Activated naive CD4-positive, alpha-beta T cell treated with anti-CD3 and anti-CD28 coated beads, Interleukin-2, amount 10 ng/mL, durations not matched to agents 7 days and 5 days (primary cell): ENCODE measurements at regions not wholly inside any gene's neighbourhood (a gene's known extent, or its start where the extent isn't known, plus 50 kb on each side); places are given as distances from the start of the nearest gene placed in this dataset.
"Not testable (repeated sequence)": the region's sequence is repeated elsewhere in the genome, so short reads cannot be mapped to it uniquely, and the experiment has no call there.

ENCODE experiments used
- CTCF ChIA-PET: fragments of 350-600 bp; sonication (Branson Sonifier 250); formaldehyde crosslinking; loops from one replicate; lab custom pipeline; 2021; ENCODE audit warnings: antibody characterized with exemption; lab: Charles Lee
- DNase-seq: peaks from one replicate; pipeline ENCODE4 v3.0.0-alpha.2; 2020
- H3K27ac Mint-ChIP-seq: one replicate; pipeline ENCODE4 v1.8.0; 2021; ENCODE audit warnings: mild to moderate bottlenecking, moderate library complexity, mixed read lengths
- H3K27me3 Mint-ChIP-seq: one replicate; pipeline ENCODE4 v1.8.0; 2021; ENCODE audit warnings: mild to moderate bottlenecking, mixed read lengths
- H3K36me3 Mint-ChIP-seq: one replicate; pipeline ENCODE4 v1.8.0; 2021; ENCODE audit warnings: mixed read lengths
- H3K4me1 Mint-ChIP-seq: one replicate; pipeline ENCODE4 v1.8.0; 2021; ENCODE audit warnings: mixed read lengths
- H3K4me3 Mint-ChIP-seq: one replicate; pipeline ENCODE4 v1.8.0; 2021; ENCODE audit warnings: mild to moderate bottlenecking, moderate library complexity, mixed read lengths
- H3K9me3 Mint-ChIP-seq: one replicate; pipeline ENCODE4 v1.8.0; 2021; ENCODE audit warnings: mixed read lengths

GRCh38 chr4:72886602-72887001, 182.9 kb downstream of the COX18 start:
- Mint-ChIP-seq H3K27ac (no peak overlapping the region), H3K9me3 (no peaks in the 10 kb centered on the region), H3K27me3 (no peaks in the 10 kb centered on the region), H3K36me3 (no peaks in the 10 kb centered on the region), H3K4me1 (no peaks in the 10 kb centered on the region), H3K4me3 (no peak overlapping the region)
- CTCF ChIA-PET, result no interaction called here
- no peak for DNase-seq

- H3K27me3 Mint-ChIP-seq, CTCF ChIA-PET, DNase-seq, H3K9me3 Mint-ChIP-seq, H3K36me3 Mint-ChIP-seq, H3K27ac Mint-ChIP-seq, H3K4me1 Mint-ChIP-seq, H3K4me3 Mint-ChIP-seq: not testable (repeated sequence)
Measured at GRCh38 chr4:72884225-72884624, 185.3 kb downstream of the COX18 start.

GRCh38 chr4:72876946-72877345, 192.6 kb downstream of the COX18 start:
- H3K4me3 Mint-ChIP-seq, result no peak overlapping the region

GRCh38 chr4:72875545-72875944, 194.0 kb downstream of the COX18 start:
- H3K27ac Mint-ChIP-seq, result no peak overlapping the region
- no peaks in the 10 kb centered on the region for H3K4me1 Mint-ChIP-seq
- no peaks in the 10 kb centered on the region for H3K27me3 Mint-ChIP-seq
- CTCF ChIA-PET, result no interaction called here
- H3K9me3 Mint-ChIP-seq, result no peaks in the 10 kb centered on the region
- no peaks in the 10 kb centered on the region for H3K36me3 Mint-ChIP-seq
- no peak overlapping the region for H3K4me3 Mint-ChIP-seq
- no peak for DNase-seq

More at GRCh38 chr4:72876946-72877345, 192.6 kb downstream of the COX18 start:
- Mint-ChIP-seq H3K27ac (no peak overlapping the region), H3K9me3 (no peaks in the 10 kb centered on the region), H3K4me1 (no peaks in the 10 kb centered on the region), H3K36me3 (no peaks in the 10 kb centered on the region), H3K27me3 (no peaks in the 10 kb centered on the region)
- no peak for DNase-seq
- CTCF ChIA-PET, result no interaction called here

GRCh38 chr4:72875138-72875537, 194.4 kb downstream of the COX18 start:
- H3K9me3 Mint-ChIP-seq, result no peaks in the 10 kb centered on the region
- H3K27ac Mint-ChIP-seq, result no peak overlapping the region
- no peaks in the 10 kb centered on the region for H3K36me3 Mint-ChIP-seq
- DNase-seq, result no peak
- no peak overlapping the region for H3K4me3 Mint-ChIP-seq
- CTCF ChIA-PET, result no interaction called here
- no peaks in the 10 kb centered on the region for H3K4me1 Mint-ChIP-seq
- no peaks in the 10 kb centered on the region for H3K27me3 Mint-ChIP-seq

GRCh38 chr4:72864898-72865297, 204.6 kb downstream of the COX18 start:
- DNase-seq, result no peak
- Mint-ChIP-seq H3K4me3 (no peak overlapping the region), H3K27me3 (no peaks in the 10 kb centered on the region), H3K27ac (no peak overlapping the region), H3K36me3 (no peaks in the 10 kb centered on the region), H3K4me1 (no peaks in the 10 kb centered on the region), H3K9me3 (peaks cover 5% of the 10 kb centered on the region)
- CTCF ChIA-PET, result no interaction called here

DNA sequence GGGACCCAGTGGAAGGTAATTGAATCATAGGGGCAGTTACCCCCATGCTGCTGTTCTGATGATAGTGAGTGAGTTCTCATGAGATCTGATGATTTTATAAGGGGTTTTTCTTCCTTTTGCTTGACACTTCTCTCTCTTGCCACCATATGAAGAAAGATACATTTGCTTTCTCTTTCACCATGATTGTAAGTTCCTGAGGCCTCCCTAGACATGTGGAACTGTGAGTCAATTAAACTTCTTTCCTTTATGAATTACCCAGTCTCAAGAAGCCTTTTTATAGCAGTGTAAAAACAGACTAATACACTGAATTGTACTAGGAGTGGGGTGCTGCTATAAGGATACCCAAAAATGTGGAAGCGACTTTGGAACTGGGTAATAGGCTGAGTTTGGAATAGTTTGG, 205.2 kb downstream of the COX18 start:
- H3K4me3 Mint-ChIP-seq, H3K4me1 Mint-ChIP-seq, DNase-seq, H3K27ac Mint-ChIP-seq, H3K27me3 Mint-ChIP-seq, H3K36me3 Mint-ChIP-seq, CTCF ChIA-PET, H3K9me3 Mint-ChIP-seq: not testable (repeated sequence)

DNA sequence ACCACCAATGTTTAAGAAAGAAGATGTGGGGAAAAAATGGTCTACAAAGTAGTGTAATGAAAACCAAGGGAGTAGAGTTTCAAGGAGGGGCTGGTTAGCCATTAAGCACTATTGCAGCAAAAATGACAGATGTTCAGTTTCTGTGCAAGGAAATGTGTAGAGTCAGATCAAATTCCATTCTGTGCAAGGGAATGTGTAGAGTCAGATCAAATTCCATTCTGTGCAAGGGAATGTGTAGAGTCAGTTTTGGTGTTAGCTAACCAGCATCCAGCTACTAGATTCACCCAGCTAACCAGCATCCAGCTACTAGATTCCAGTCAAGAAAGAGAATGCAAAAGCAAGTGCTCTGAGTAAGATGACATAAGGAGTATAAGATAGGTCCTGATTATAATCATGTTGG, 208.8 kb downstream of the COX18 start:
- Mint-ChIP-seq H3K36me3 (no peaks in the 10 kb centered on the region), H3K4me3 (no peak overlapping the region), H3K9me3 (peaks cover under 1% of the 10 kb centered on the region), H3K4me1 (no peaks in the 10 kb centered on the region), H3K27ac (no peak overlapping the region), H3K27me3 (no peaks in the 10 kb centered on the region)
- CTCF ChIA-PET, result interaction anchor here (0.6 to 0.7 kb wide), 2 partner anchors 33 to 1031 kb away, joined by 3 read pairs; no protein-coding TSS in a partner anchor
- DNase-seq, result no peak

DNA sequence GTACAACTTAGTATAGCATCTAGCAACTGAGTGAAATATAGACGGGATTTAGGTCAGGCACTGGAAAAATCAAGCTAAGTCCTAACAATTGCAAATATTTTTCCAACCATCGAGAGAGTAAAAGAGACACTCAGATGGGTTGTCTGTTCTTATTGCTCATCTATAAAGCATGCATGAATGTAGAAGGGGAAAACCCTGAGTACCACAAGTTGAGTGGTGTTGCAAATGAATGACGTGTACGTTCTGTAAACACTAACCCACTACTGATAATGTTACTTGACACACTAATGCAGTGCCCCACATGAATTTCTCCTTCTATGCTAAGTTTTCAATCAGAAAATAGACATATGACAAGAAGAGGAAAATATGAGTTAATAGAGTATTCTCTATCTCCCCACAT, 211.2 kb downstream of the COX18 start:
- no peaks in the 10 kb centered on the region for H3K4me1 Mint-ChIP-seq
- H3K9me3 Mint-ChIP-seq, result no peaks in the 10 kb centered on the region
- H3K4me3 Mint-ChIP-seq, result no peak overlapping the region
- H3K27me3 Mint-ChIP-seq, result no peaks in the 10 kb centered on the region
- H3K27ac Mint-ChIP-seq, result no peak overlapping the region
- no peaks in the 10 kb centered on the region for H3K36me3 Mint-ChIP-seq
- CTCF ChIA-PET, result no interaction called here
- no peak for DNase-seq

- Mint-ChIP-seq H3K27ac (no peak overlapping the region), H3K4me3 (no peak overlapping the region), H3K27me3 (no peaks in the 10 kb centered on the region), H3K9me3 (no peaks in the 10 kb centered on the region), H3K4me1 (no peaks in the 10 kb centered on the region), H3K36me3 (no peaks in the 10 kb centered on the region)
- DNase-seq, result no peak
- CTCF ChIA-PET, result no interaction called here
Measured at GRCh38 chr4:72857787-72858186, 211.7 kb downstream of the COX18 start.

DNA sequence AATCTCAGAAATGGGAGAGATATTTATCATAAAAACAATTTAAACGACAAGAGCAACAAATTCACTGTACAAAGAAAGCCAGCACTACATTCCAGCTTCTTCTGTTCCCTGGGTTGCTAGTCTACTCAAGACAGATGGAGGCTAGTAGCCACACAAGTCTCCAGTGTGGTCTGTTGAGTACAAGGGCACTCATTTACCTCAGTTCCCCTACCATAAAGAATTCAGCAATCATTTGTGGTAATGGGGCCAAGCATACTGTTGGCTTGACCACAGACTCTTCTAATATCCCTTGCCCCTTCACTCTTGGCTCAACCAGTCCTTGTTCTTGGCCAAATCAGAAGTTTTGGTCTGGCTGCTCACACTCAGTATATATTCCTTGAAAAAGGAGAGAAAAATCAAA, 212.3 kb downstream of the COX18 start:
- H3K36me3 Mint-ChIP-seq, result no peaks in the 10 kb centered on the region
- H3K4me1 Mint-ChIP-seq, result no peaks in the 10 kb centered on the region
- CTCF ChIA-PET, result no interaction called here

DNA sequence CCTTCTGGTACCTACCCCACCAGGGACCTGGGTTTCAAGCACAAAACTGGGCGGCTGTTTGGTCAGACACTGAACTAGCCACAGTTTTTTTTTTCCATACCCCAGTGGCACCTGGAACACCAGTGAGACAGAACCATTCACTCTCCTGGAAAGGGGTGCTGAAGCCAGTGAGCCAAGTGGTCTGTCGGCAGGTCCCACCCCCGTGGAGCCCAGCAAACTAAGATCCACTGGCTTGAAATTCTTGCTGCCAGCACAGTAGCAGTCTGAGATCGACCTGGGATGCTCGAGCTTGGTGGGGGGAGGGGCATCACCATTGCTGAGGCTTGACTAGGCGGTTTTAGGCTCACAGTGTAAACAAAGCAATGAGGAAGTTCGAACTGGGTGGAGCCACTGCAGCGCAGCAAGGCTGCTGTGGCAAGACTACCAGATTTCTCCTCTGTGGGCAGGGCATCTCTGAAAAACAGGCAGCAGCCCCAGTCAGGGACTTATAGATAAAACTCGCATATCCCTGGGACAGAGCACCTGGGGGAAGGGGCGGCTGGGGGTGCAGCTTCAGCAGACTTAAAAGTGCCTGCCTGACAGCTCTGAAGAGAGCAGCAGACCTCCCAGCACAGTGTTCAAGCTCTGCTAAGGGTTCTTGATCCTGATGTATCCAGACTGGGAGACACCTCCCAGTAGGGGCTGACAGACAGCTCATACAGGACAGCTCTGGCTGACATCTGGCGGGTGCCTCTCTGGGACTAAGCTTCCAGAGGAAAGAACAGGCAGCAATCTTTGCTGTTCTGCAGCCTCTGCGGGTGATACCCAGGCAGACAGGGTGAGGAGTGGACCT, 223.0 kb downstream of the COX18 start:
- CTCF ChIA-PET, result no interaction called here
- no peak for DNase-seq

More for the DNA sequence above, 212.3 kb downstream of the COX18 start:
- no peaks in the 10 kb centered on the region for H3K27me3 Mint-ChIP-seq
- DNase-seq, result no peak
- no peaks in the 10 kb centered on the region for H3K9me3 Mint-ChIP-seq
- no peak overlapping the region for H3K4me3 Mint-ChIP-seq
- H3K27ac Mint-ChIP-seq, result no peak overlapping the region

DNA sequence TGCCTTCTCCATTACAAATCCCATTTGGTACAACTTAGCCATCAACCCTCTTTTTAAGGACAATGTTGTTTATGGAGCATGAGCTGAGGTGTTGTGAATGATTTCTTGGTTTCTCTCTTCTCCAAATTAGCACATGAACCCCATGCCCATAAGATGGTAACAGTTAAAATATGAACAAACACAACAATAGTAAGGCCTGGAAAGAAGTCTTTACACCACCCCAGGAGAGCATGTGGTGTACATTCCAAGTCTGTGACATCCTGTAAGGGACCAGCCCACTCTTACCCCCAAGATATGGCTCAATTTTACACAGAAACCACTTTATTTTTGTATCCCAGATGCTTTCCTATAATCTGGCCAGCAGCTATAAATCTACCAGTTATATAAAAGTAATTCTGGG, 226.1 kb downstream of the COX18 start:
- no peak for DNase-seq
- no peaks in the 10 kb centered on the region for H3K36me3 Mint-ChIP-seq
- H3K9me3 Mint-ChIP-seq, result peaks cover 2% of the 10 kb centered on the region
- no peak overlapping the region for H3K4me3 Mint-ChIP-seq
- H3K27ac Mint-ChIP-seq, result no peak overlapping the region
- CTCF ChIA-PET, result no interaction called here
- H3K27me3 Mint-ChIP-seq, result no peaks in the 10 kb centered on the region
- H3K4me1 Mint-ChIP-seq, result no peaks in the 10 kb centered on the region

More for the DNA sequence above, 223.0 kb downstream of the COX18 start:
- Mint-ChIP-seq H3K27ac (no peak overlapping the region), H3K9me3 (peaks cover 2% of the 10 kb centered on the region), H3K36me3 (no peaks in the 10 kb centered on the region), H3K27me3 (no peaks in the 10 kb centered on the region), H3K4me1 (no peaks in the 10 kb centered on the region), H3K4me3 (no peak overlapping the region)

DNA sequence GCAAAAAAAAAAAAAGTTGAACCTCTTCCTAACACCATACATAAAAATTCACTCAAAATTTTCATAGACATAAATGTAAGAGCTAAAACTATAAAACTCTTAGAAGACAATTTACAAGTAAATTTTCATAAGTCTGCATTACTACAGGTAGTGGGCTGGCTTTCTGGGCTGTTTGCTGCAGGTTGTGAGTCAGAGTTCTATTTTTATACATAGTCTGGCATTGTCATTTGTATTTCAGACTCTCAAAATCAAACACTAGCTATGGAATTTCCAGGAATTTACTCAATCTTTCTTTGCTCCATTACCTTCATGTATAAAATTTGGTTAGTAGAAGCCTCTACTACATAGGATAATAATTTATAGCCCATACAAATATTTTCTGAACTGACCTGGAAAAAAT, 227.2 kb downstream of the COX18 start:
- DNase-seq, result no peak
- H3K36me3 Mint-ChIP-seq, result no peaks in the 10 kb centered on the region
- no peak overlapping the region for H3K4me3 Mint-ChIP-seq
- H3K4me1 Mint-ChIP-seq, result no peaks in the 10 kb centered on the region
- peaks cover 4% of the 10 kb centered on the region for H3K9me3 Mint-ChIP-seq
- CTCF ChIA-PET, result no interaction called here
- no peak overlapping the region for H3K27ac Mint-ChIP-seq
- no peaks in the 10 kb centered on the region for H3K27me3 Mint-ChIP-seq

DNA sequence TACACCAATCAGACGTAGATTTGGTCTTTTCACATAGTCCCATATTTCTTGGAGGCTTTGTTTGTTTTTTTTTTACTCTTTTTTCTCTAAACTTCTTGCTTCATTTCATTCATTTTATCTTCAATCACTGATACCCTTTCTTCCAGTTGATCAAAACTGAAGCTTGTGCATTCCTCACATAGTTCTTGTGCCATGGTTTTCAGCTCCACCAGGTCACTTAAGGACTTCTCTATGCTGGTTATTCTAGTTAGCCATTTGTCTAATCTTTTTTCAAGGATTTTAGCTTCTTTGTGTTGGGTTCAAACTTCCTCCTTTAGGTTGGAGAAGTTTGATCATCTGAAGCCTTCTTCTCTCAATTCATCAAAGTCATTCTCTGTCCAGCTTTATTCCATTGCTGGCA, 229.3 kb downstream of the COX18 start:
- H3K4me1 Mint-ChIP-seq, CTCF ChIA-PET, H3K9me3 Mint-ChIP-seq, H3K27ac Mint-ChIP-seq, H3K36me3 Mint-ChIP-seq, H3K27me3 Mint-ChIP-seq, DNase-seq, H3K4me3 Mint-ChIP-seq: not testable (repeated sequence)
